Tibial artery (tissue), 4 donors: ENCODE measurements at regions not wholly inside any gene's neighbourhood (a gene's known extent, or its start where the extent isn't known, plus 50 kb on each side); places are given as distances from the start of the nearest gene placed in this dataset.

ENCODE experiments used
- DNase-seq, 2 donors: peaks; one replicate each; pipeline ENCODE4 v3.0.0-alpha.2; 2019
- H3K27ac ChIP-seq, 2 donors: fragments of 200-600 bp; sonication (generic) in 1 of 2; 1 replicate in 1 of 2; 2 replicates in 1 of 2; pipeline ENCODE4 v1.5.1; 2018 to 2019; ENCODE audit warnings: mild to moderate bottlenecking in 1 of 2
- H3K27me3 ChIP-seq, 2 donors: fragments of 200-600 bp; sonication (generic) in 1 of 2; one replicate each; pipeline versions ENCODE4 v1.5.1 to v1.6.0; 2016 to 2019
- H3K36me3 ChIP-seq, 3 donors: fragments of 200-600 bp; sonication (generic) in 2 of 3; one replicate each; pipeline ENCODE4 v1.5.1; 2016 to 2019; ENCODE audit warnings: mild to moderate bottlenecking in 2 of 3
- H3K4me1 ChIP-seq, 4 donors: fragments of 200-600 bp; sonication (generic) in 2 of 4; 1 replicate in 3 of 4; 2 replicates in 1 of 4; pipeline ENCODE4 v1.5.1; 2016 to 2019
- H3K4me3 ChIP-seq, 2 donors: fragments of 200-600 bp; sonication (generic) in 1 of 2; 1 replicate in 1 of 2; 2 replicates in 1 of 2; pipeline ENCODE4 v1.5.1; 2018 to 2019; ENCODE audit warnings: mild to moderate bottlenecking in 2 of 2
- H3K9me3 ChIP-seq, 3 donors: fragments of 200-600 bp; sonication (generic) in 1 of 3; one replicate each; pipeline ENCODE4 v1.5.1; 2016 to 2019
- CTCF ChIP-seq, 2 experiments: fragments of 200-600 bp in 1 of 2; fragments of 450-650 bp in 1 of 2; IDR thresholded peaks; one replicate each; pipeline ENCODE4 v1.5.1; 2017 to 2019; ENCODE audit warnings: antibody characterized with exemption in 2 of 2, mild to moderate bottlenecking in 1 of 2, moderate library complexity in 1 of 2
- intact Hi-C: fragments of 100-400 bp; cut with DNase I; formaldehyde crosslinking; loops from one replicate; pipeline ENCODE4 v1.15.0; 2023; ENCODE audit warnings: low total_unique reads

GRCh38 chr1:224850446-224850845, 79.0 kb upstream of the DNAH14 start:
- Histone ChIP-seq H3K4me1 (no peaks in the 10 kb centered on the region), H3K27me3 (peaks cover 0 to 3% of the 10 kb centered on the region in 2 donors), H3K27ac (no peak overlapping the region), H3K9me3 (no peaks in the 10 kb centered on the region), H3K36me3 (no peaks in the 10 kb centered on the region), H3K4me3 (no peak overlapping the region)
- no peak for TF ChIP-seq CTCF (IDR thresholded peaks at IDR 0.05)
- intact Hi-C loops = no loop called here
- DNase-seq = no peak

- TF ChIP-seq CTCF (IDR thresholded peaks at IDR 0.05) = peak in 1 of 2 experiments; percentile 31
- Histone ChIP-seq H3K9me3 (no peaks in the 10 kb centered on the region), H3K36me3 (no peaks in the 10 kb centered on the region), H3K27ac (no peak overlapping the region), H3K4me1 (no peaks in the 10 kb centered on the region), H3K4me3 (no peak overlapping the region), H3K27me3 (peaks cover 0 to 3% of the 10 kb centered on the region in 2 donors)
- peak in 1 of 2 donors; percentile 29 for DNase-seq
- intact Hi-C loops = no loop called here
These were observed 78.1 kb upstream of the DNAH14 start for GRCh38 chr1:224851210-224851847.

- H3K4me3 ChIP-seq = no peak overlapping the region
- intact Hi-C loops = no loop called here
- no peaks in the 10 kb centered on the region for H3K9me3 ChIP-seq
- no peak overlapping the region for H3K27ac ChIP-seq
- no peak for DNase-seq
- no peaks in the 10 kb centered on the region for H3K36me3 ChIP-seq
- peaks cover 0 to 3% of the 10 kb centered on the region in 2 donors for H3K27me3 ChIP-seq
- H3K4me1 ChIP-seq = no peaks in the 10 kb centered on the region
- no peak for TF ChIP-seq CTCF (IDR thresholded peaks at IDR 0.05)
These were observed 77.6 kb upstream of the DNAH14 start for GRCh38 chr1:224851848-224852261.

- no peak for DNase-seq
- intact Hi-C loops = no loop called here
- H3K36me3 ChIP-seq = no peaks in the 10 kb centered on the region
- H3K27me3 ChIP-seq = peaks cover 0 to 3% of the 10 kb centered on the region in 2 donors
- H3K27ac ChIP-seq = no peak overlapping the region
- peak; percentile 51 to 54 for TF ChIP-seq CTCF (IDR thresholded peaks at IDR 0.05)
- no peaks in the 10 kb centered on the region for H3K9me3 ChIP-seq
- no peaks in the 10 kb centered on the region for H3K4me1 ChIP-seq
- no peak overlapping the region for H3K4me3 ChIP-seq
These were observed 76.4 kb upstream of the DNAH14 start for GRCh38 chr1:224852901-224853568.

GRCh38 chr1:224856973-224857372, 72.5 kb upstream of the DNAH14 start:
- intact Hi-C loops = no loop called here

More at GRCh38 chr1:224856973-224857372, 72.5 kb upstream of the DNAH14 start:
- Histone ChIP-seq H3K36me3 (no peaks in the 10 kb centered on the region), H3K4me1 (no peaks in the 10 kb centered on the region), H3K27ac (no peak overlapping the region), H3K27me3 (peaks cover 0 to 2% of the 10 kb centered on the region in 2 donors), H3K9me3 (no peaks in the 10 kb centered on the region), H3K4me3 (no peak overlapping the region)
- TF ChIP-seq CTCF (IDR thresholded peaks at IDR 0.05) = no peak
- no peak for DNase-seq
